ENCODE measurements at regions not wholly inside any gene's neighbourhood (a gene's known extent, or its start where the extent isn't known, plus 50 kb on each side); places are given as distances from the start of the nearest gene placed in this dataset.

GRCh38 chr5:2175842-2176404 is 293.2 kb upstream of the IRX4 start:
- Histone ChIP-seq H3K9ac (ENCODE audit: low read length) (no peak overlapping the region), H4K20me1 (ENCODE audit: insufficient read depth, low read length) (no peaks in the 10 kb centered on the region), H2AFZ (ENCODE audit: low read depth, low read length) (no peak overlapping the region), H3K4me1 (ENCODE audit: low read length) (no peaks in the 10 kb centered on the region), H3K27ac (ENCODE audit: low read length) (no peak overlapping the region), H3K27me3 (ENCODE audit: low read depth, low read length) (no peaks in the 10 kb centered on the region), H3K4me3 (ENCODE audit: low read length) (no peak overlapping the region), H3K9me3 (ENCODE audit: insufficient read depth, low read length) (no peaks in the 10 kb centered on the region), H3K36me3 (replicated peaks; ENCODE audit: low read depth, low read length) (no peaks in the 10 kb centered on the region), H3K79me2 (ENCODE audit: low read length) (no peaks in the 10 kb centered on the region), H3K4me2 (ENCODE audit: low read length) (no peak overlapping the region)
- TF ChIP-seq, protein P1, sequence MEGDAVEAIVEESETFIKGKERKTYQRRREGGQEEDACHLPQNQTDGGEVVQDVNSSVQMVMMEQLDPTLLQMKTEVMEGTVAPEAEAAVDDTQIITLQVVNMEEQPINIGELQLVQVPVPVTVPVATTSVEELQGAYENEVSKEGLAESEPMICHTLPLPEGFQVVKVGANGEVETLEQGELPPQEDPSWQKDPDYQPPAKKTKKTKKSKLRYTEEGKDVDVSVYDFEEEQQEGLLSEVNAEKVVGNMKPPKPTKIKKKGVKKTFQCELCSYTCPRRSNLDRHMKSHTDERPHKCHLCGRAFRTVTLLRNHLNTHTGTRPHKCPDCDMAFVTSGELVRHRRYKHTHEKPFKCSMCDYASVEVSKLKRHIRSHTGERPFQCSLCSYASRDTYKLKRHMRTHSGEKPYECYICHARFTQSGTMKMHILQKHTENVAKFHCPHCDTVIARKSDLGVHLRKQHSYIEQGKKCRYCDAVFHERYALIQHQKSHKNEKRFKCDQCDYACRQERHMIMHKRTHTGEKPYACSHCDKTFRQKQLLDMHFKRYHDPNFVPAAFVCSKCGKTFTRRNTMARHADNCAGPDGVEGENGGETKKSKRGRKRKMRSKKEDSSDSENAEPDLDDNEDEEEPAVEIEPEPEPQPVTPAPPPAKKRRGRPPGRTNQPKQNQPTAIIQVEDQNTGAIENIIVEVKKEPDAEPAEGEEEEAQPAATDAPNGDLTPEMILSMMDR (IDR thresholded peaks at IDR 0.05; ENCODE audit: low read depth, low read length), result no peak
- TF ChIP-seq EZH2phosphoT487 (IDR thresholded peaks at IDR 0.05; ENCODE audit: low read depth), result no peak

DNA sequence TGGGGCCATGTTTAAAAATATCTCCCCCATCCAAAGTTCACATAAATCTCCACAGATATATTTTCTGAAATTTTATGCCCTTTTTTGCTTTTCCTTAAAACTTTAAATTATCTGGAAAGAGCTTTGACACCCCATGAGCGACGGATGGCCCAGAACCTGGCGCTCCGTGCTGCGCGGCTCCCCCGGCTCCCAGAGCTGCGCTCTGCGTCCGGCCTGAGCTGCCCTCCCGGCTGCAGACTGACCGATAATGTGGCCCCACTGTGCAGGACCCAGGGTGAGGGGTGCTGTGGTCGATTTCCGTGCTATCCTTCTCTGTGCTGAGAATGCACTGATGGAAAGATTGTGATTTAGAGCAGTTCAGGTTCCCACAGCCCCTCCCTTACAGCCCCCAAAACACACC is 292.3 kb upstream of the IRX4 start:
- Histone ChIP-seq H3K4me3 (ENCODE audit: low read length) (no peak overlapping the region), H3K27me3 (ENCODE audit: low read depth, low read length) (no peaks in the 10 kb centered on the region), H4K20me1 (ENCODE audit: insufficient read depth, low read length) (no peaks in the 10 kb centered on the region), H3K27ac (ENCODE audit: low read length) (no peak overlapping the region), H3K9ac (ENCODE audit: low read length) (no peak overlapping the region), H3K9me3 (ENCODE audit: insufficient read depth, low read length) (no peaks in the 10 kb centered on the region), H3K4me2 (ENCODE audit: low read length) (no peak overlapping the region), H3K79me2 (ENCODE audit: low read length) (no peaks in the 10 kb centered on the region), H3K4me1 (ENCODE audit: low read length) (no peaks in the 10 kb centered on the region), H2AFZ (ENCODE audit: low read depth, low read length) (no peak overlapping the region), H3K36me3 (replicated peaks; ENCODE audit: low read depth, low read length) (no peaks in the 10 kb centered on the region)
- TF ChIP-seq EZH2phosphoT487 (IDR thresholded peaks at IDR 0.05; ENCODE audit: low read depth), result no peak
- TF ChIP-seq, protein P1 (IDR thresholded peaks at IDR 0.05; ENCODE audit: low read depth, low read length), result no peak

- Histone ChIP-seq H4K20me1 (ENCODE audit: insufficient read depth, low read length) (no peaks in the 10 kb centered on the region), H3K9ac (ENCODE audit: low read length) (no peak overlapping the region), H3K4me3 (ENCODE audit: low read length) (no peak overlapping the region), H3K36me3 (replicated peaks; ENCODE audit: low read depth, low read length) (no peaks in the 10 kb centered on the region), H3K4me2 (ENCODE audit: low read length) (no peak overlapping the region), H3K4me1 (ENCODE audit: low read length) (no peaks in the 10 kb centered on the region), H3K9me3 (ENCODE audit: insufficient read depth, low read length) (no peaks in the 10 kb centered on the region), H3K27me3 (ENCODE audit: low read depth, low read length) (no peaks in the 10 kb centered on the region), H3K27ac (ENCODE audit: low read length) (no peak overlapping the region), H3K79me2 (ENCODE audit: low read length) (no peaks in the 10 kb centered on the region), H2AFZ (ENCODE audit: low read depth, low read length) (no peak overlapping the region)
- TF ChIP-seq EZH2phosphoT487 (IDR thresholded peaks at IDR 0.05; ENCODE audit: low read depth), result no peak
- TF ChIP-seq, protein P1 (IDR thresholded peaks at IDR 0.05; ENCODE audit: low read depth, low read length), result no peak
These were observed 291.8 kb upstream of the IRX4 start for GRCh38 chr5:2174538-2174937.

GRCh38 chr5:2173151-2173834 is 290.6 kb upstream of the IRX4 start:
- H4K20me1 ChIP-seq (ENCODE audit: insufficient read depth, low read length), result no peaks in the 10 kb centered on the region
- no peak overlapping the region for H3K9ac ChIP-seq (ENCODE audit: low read length)
- H2AFZ ChIP-seq (ENCODE audit: low read depth, low read length), result no peak overlapping the region
- no peaks in the 10 kb centered on the region for H3K4me1 ChIP-seq (ENCODE audit: low read length)
- no peaks in the 10 kb centered on the region for H3K27me3 ChIP-seq (ENCODE audit: low read depth, low read length)
- H3K36me3 ChIP-seq (replicated peaks; ENCODE audit: low read depth, low read length), result no peaks in the 10 kb centered on the region
- H3K4me2 ChIP-seq (ENCODE audit: low read length), result no peak overlapping the region
- H3K27ac ChIP-seq (ENCODE audit: low read length), result no peak overlapping the region
- no peaks in the 10 kb centered on the region for H3K9me3 ChIP-seq (ENCODE audit: insufficient read depth, low read length)
- TF ChIP-seq EZH2phosphoT487 (IDR thresholded peaks at IDR 0.05; ENCODE audit: low read depth), result no peak
- TF ChIP-seq, protein P1 (IDR thresholded peaks at IDR 0.05; ENCODE audit: low read depth, low read length), result no peak
- no peaks in the 10 kb centered on the region for H3K79me2 ChIP-seq (ENCODE audit: low read length)
- no peak overlapping the region for H3K4me3 ChIP-seq (ENCODE audit: low read length)

All from OCI-LY3 (cell line).